ENCODE measurements at regions not wholly inside any gene's neighbourhood (a gene's known extent, or its start where the extent isn't known, plus 50 kb on each side); places are given as distances from the start of the nearest gene placed in this dataset.

DNA sequence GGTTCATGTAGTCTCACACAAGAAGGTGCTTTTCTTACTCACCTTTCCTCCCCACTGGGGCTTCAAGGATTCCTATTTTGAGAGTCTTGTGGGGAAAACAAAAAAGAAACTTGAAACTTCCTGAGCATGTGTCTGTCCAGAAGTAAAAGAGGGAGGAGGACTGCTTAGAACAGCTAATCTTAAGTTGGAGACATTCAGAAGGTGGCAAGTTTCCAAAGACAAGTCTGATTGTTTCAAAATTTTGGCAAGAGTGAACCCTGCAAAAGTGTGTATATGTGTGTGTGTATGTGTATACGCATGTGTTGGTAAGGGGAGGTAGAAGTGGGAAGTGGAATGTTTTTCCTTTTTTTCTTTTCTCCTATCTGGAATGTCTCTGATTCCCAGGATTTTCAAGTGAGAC lies 189.0 kb upstream of the FRMPD4 start:
- no peak for DNase-seq (ENCODE audit: extremely low read depth, low read depth)

DNA sequence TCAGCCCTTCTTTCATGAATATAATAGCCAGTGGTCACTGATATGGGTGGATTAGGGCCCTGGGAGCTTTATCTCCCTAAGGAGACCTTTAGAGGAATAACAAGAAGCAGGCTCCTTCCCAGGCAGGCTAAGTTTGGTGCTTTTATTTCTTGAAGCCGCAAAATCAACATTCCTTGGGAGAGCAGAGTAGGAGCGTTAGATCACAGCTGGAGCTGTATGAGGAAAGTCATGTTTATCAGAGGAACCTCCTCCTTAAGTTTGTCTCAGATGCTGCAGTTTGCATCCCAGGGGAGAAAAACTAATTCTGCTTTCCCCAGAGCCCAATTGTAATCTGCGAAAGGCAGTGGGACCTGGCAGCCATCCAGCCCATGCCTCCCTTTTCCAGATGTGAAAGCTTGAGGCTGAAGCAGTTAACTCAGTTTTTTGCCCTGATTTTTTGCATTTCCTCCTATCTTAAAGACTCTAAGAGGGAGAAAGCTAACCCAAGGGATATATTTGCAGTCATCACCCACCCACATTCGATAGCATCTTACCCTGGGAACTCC lies 186.0 kb upstream of the FRMPD4 start:
- no peak for DNase-seq (ENCODE audit: extremely low read depth, low read depth)

DNA sequence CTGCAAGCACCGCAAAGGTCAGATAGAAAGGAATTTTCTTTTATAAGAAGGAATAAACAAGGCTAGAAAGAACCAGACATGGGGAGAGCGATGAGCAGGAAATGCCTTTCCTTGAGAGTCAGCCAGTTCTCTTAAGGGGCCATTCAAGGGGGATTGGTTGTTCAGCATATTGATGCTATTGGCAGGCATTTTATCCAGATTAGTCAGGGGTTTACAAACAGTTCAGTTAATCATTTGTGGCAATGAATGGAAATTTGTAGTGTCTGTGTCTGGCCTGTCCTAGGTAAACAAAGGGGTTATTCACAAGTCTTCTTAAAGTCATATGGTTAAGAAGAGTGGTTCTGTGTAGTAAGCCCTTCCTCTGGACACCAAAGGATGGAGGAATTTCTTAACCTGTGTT lies 184.7 kb upstream of the FRMPD4 start:
- no peak for DNase-seq (ENCODE audit: extremely low read depth, low read depth)

DNA sequence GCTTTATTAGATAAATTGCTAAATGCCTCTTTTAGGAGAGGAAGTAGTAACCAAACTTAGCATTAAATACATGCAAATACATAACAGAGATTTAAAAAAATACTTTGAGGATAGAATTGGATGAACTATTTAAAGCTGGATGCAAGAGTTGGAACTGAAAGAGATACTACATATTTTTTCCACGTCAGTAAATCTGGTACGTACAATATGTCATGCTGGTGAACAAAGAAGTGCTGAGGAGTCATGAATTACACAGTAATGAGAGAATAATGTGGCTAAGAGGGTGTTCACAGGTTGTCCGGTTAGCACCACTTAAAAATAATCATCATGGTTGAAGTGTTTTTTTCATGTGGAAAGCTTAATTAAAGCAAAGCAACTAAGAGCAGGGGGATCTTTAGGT lies 184.1 kb upstream of the FRMPD4 start:
- no peak for DNase-seq (ENCODE audit: extremely low read depth, low read depth)

DNA sequence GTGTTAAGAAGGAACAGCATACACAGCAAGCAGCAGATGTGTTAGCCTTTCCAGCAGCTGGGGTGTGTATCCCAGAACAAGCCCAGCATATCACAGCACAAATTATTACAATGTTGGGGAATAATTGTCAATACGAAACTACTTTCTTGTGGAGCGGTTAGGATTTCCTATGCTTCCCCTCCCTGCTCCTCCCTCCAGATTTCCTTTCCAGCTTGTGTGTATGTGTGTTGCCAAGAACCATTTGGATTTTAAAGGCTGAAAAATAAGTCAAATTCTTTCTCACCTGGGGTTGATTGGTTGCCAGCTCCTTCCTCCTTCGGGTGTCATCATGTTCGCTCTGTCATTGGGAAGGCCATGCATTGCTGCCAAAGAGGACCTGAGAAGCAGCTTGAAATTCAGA lies 178.2 kb upstream of the FRMPD4 start:
- DNase-seq (ENCODE audit: extremely low read depth, low read depth) = no peak

DNA sequence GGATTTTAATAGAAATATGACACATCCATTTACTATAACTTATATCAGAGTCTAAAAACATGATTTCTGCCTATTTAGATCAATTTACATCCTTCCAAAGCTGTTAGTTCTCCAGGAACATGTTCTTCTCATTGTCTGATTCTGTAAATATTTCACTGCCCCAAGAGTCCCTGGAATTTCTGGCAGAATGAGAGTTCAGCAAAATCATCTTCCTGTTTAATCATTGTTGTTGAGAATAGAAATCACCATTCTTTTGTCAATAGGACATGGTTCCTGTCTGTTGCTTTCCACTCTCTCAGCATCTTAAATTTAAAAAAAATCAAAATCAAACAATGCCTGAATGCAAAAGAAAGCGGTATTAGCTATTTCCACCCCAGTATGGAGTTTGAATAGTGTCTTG lies 172.8 kb upstream of the FRMPD4 start:
- no peak for DNase-seq (ENCODE audit: extremely low read depth, low read depth)

DNA sequence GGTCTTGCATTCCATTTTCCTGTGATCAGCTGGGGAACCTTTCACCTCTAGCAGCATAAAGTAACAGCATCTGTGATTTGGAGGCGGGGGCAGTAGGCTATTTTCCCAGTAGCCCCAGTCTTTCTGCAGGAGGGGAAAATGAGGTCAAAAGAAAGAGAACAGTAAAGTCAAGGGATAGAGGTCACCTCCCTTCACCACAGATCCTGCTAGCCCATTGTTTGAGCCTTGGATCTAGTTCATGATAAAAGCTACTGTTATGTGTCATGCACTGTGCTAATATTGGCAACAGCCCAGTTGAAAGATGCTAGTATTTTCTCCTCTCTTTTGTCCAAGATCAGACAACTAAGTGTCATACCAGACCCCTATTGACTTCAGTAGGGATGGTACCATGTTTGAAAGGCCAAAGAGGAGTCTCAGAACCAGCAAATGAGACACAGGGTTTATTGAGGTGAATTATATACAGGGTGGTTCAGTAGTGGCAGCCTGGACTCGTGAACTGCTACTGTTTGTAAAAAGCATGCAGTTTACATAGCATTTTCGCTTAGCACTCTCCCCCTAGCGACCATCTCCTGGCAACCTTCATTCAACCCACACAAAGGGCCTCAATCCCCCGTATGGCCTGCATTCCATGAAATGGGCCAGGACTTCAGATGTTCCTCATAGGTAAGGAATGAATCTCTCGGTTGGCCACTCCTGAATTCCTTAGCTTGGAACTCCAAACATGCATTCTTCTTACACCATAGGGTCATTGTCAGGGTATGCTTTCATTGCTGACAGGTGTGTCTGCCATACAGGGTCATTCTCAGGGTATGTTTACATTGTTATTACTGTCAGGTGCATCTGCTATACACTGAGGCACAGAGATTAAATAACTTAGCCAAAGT lies 170.0 kb upstream of the FRMPD4 start:
- no peak for DNase-seq (ENCODE audit: extremely low read depth, low read depth)

DNA sequence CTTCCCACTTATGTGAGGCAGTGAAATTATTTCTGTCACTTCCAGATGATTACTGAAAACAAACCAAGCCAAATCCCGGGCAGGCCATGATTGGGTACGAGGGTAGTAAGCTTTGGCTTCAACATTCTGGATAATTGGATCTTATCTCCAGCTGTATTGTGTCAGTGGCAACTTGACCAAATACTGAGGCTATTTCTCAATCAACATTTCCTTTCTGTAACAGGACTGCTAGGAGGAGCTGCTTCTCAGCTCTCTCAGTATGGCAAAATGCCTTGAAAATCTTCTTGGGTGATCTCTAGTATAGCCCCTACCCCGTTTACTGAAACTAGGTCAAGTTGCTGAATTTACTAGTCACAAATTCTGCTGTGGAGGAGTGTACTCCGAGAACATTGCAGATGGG lies 169.3 kb upstream of the FRMPD4 start:
- no peak for DNase-seq (ENCODE audit: extremely low read depth, low read depth)

DNA sequence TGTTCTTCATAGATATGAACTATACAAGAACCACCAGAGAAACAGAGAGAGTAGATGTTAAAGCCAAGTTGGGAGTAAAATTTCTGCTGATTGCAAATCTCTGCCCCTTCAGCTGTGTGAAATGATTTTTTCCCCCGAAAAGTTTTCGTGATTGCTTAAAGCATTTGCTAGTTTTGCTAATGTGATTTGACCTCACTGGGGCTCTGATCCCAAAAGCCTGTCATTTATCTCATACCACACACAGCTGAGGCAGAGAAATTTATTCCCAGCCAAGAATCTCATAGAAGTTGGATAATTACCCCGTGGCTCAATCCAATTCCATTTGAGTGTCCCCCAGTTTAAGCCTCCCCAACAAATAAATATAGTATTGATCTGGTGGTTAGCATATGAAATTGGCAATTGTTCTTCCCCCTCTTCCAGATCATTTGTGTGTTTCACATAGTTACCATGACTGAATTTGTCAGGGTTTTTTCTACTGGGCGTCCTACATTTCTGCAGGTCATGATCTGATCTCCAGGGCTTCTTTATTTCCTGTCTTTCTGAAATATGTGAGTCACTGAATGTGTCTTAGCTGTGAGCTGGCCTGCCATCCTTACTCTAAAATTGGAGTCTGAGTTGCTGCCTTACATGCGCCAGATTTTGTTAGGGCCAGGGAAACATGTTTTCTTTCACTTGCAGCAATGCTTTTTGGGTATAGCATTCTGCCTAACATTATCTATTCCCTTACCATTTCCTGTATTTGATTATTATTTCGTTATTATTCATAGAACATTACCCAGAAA lies 167.5 kb upstream of the FRMPD4 start:
- no peak for DNase-seq (ENCODE audit: extremely low read depth, low read depth)

DNA sequence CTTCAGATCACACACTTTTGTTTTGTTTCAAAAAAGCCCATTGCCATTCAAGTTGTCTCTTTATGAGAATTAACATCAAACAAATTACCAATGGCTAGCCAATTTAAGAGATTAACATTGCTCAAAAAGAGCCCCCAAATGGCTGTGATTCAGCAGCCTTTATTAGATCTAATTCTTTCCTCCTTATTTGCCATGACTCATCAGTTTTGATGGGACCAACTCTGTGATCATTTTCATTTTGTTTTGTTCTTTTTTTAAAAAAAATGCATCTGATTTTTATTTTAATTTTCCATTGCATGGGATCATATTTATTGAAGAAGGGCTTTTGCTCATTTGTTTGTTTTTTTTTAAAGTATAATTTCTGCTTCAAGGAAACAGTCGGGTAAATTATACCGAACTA lies 161.6 kb upstream of the FRMPD4 start:
- DNase-seq (ENCODE audit: extremely low read depth, low read depth) = no peak

DNA sequence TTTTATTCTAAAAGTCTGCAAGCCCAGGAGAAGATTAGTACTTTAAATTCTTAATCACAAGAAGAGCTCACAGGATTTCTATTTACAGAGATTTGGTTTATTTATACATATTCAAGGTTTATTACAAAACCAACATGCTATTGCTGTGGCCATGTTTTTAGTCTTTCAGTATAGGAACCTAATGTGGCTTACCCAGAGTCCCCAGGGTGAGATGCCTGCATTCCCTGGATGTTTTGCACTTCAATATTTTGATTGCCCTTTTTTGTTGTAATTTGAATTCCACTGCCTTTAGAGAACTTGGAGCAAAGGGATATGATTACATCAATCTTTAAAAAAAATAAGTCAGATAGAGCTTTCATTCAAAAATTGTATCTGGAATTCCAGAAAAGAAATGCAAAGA lies 146.0 kb upstream of the FRMPD4 start:
- no peak for DNase-seq (ENCODE audit: extremely low read depth, low read depth)

DNA sequence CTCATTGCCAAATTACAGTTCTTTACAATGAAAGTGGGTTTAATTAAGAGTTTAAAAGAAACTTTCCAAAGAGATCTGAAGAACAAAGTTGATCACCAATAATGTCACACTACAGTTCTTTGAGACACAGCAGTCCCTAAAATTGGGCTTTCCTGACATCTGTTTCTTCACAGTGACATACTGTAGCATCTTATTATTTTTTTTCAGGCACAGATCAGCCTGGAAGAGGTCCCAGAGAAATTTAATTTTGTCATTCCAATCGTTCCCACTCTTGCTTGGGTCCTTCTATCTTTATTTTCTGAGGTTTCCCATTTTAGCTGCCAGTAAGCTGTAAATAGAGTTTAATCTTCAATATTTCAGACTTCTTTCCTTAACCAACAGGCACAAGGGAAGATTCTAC lies 143.1 kb upstream of the FRMPD4 start:
- no peak for DNase-seq (ENCODE audit: extremely low read depth, low read depth)

DNA sequence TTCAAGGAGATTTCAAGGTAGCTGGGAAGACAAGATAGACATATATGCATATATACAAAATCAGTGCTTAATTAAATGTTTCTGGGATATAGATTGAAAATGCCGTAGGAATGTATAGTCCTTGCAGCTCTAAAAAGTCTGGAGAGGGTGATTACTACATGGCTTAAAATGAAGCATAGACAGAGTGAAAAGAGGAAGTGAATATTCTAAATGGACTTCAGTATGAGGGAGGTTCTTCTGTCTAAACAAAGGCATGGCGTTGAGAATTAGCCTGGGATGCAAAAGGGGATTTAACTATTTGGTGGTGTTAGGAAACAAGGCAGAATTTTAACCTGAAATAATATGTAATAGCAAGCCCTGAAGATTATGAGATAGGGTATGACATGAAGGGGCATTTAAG lies 141.5 kb upstream of the FRMPD4 start:
- DNase-seq (ENCODE audit: extremely low read depth, low read depth) = no peak

DNA sequence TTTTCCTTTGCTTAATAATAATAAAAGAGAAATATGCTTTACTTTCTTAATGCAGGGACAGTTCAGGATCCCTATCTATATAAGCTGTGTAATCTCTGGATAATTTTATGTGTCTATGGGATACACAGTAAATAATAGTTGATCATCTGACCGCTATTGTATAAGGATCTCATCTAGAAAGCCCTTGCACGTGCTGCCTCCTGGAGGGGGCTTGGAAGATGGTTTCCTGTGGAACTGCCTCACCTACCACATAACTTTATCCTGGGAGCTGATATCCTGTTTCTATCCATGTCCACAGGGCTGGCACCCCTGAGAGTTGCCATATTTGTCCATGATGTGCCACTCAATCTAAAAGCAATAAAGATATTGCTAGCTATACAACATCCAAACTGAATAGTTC lies 139.3 kb upstream of the FRMPD4 start:
- no peak for DNase-seq (ENCODE audit: extremely low read depth, low read depth)

DNA sequence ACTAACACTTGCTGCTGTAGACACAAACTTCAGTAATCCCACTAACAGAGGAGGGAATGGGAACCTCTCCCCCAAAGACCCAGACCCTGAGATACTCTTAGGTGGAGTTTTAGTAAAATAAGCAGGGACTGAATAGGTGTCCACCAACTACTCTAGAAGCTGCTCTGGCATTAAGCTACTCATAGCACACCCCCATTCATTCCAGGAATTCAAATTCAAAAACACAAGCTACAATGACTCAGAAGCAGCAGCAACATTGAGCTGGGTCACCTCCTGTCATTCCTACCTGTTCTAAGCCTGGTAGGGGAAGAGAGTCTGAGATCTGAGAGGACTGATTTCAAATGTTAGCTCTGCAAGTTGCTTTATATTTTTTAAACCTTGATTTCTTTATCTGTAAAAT lies 135.4 kb upstream of the FRMPD4 start:
- no peak for DNase-seq (ENCODE audit: extremely low read depth, low read depth)

DNA sequence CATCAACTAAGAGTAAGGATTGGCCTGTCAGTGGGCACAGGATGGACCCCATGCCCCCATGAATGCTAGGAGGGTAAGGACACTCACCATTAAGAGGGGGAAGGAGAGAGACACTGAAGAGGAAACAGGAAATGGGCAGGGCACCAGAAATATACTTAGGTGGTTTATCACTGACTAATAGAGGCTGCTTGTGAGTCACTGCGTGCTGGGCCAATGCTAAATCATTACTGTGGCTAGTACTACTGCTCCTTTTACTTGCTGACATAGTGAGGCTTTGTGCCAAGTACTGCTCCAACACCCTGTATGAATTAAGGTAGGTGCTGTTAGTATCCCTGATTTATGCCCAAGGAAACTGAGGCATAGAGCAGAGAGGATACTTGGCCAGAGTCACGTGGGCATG lies 130.4 kb upstream of the FRMPD4 start:
- DNase-seq (ENCODE audit: extremely low read depth, low read depth) = no peak

DNA sequence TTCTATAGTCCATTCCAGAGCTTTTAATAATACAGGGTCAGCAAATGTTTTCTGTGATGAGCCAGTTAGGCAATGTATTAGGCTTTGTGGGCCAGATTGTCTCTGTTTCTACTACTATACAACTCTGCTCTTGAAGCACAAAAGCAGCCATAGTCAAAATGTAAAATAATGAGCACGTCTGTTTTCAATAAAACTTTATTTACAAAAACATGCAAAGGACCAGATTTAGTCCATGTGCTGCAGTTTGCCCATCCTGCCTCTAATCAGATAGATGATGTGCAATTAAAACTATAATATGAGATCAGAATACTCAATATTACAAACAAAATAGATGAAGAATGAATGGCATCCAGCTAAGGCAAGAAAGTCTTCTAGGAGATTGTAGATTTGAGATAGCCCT lies 127.8 kb upstream of the FRMPD4 start:
- no peak for DNase-seq (ENCODE audit: extremely low read depth, low read depth)

DNA sequence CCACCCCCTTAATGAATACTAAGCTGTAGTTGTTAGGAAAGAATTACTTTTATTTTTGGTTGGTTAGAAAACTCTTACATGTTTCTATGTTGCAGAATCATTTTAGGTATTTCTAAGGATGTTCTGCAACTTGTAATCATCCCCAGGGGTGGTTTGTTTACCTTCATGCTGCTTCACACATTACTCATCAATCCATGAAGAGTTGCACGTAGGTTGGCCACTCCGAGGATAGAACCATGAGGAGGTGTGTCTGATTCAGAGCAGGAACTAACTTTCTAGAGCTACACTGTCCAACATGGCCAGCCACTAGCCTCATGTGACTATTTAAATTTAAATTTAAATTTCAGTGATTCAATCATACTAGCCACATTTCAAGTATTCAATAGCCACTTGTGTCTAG lies 127.2 kb upstream of the FRMPD4 start:
- DNase-seq (ENCODE audit: extremely low read depth, low read depth) = no peak

DNA sequence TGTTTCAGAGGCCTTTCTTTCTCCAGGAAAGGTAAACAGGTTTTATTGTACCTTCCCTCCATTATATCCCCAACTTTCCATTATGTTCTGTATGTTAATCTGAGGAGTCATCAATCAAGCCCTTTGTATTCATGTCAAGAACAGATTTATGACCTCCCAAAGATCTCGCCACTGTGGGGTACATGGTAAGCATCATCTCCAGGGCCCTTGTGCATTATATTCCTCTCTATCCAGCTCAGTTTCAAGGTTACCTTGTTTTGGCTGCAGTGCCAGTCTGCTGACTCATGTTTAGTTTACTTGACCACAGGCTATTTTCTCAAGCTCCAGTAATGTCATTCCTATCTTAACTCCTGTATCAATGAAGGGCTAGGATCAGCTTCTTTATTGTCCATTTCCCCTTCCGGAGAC lies 125.1 kb upstream of the FRMPD4 start:
- no peak for DNase-seq (ENCODE audit: extremely low read depth, low read depth)

DNA sequence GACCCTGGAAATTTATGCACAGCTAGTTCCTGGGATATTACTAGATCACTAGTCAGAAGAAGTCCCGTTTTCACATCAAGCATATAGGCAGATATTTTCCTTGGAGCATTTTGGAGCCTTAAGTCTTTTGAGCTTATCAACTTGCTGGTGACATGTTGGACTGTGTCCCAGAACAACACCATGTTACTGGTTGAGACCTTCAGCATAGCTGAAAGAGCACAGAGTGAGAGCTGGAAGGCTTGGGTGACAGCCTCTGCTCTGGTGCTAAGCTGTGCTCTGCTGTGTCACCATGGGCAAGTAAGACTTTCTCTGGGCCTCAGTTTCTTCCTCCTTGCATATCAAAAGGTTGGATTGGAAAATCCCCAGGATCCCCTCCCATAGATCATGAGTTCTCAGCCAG lies 116.6 kb upstream of the FRMPD4 start:
- no peak for DNase-seq (ENCODE audit: extremely low read depth, low read depth)

DNA sequence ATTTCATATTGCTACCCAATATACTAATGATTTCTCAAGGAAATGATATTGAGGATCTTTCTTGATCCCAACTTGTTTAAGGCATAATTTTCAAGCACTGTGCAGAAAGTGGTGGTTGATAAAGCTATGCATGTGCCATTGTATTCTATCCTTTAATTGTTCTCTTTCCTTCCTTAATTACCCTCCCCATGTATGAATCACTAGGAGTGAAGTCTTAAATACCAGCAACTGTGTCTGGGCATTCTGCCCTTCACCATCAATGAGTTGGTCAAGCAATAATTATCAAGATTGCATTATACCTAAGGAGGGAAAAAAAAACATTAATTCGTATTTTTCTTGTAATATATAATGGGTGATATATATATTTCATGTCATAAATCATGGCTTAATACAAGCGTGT lies 111.8 kb upstream of the FRMPD4 start:
- no peak for DNase-seq (ENCODE audit: extremely low read depth, low read depth)

DNA sequence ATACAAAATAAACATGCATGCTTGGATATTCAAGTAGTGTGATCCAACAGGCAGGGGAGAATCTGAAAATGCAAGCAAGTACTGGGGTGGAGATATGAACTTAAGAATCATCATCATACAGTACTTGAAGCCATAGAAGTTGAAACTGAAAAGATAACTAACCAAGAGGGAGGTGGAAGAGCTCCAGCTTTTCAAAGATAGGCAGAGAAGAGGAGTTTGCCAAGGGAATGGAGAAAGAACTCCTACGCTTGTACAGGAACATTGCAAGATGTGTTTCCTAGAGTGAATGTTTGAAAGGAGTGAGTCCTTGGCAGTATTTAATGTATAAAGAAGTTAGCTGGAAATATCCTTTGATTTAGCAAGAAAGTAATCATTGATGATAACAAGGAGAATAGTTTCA lies 106.2 kb upstream of the FRMPD4 start:
- DNase-seq (ENCODE audit: extremely low read depth, low read depth) = no peak

All from NCI-H460 (cell line).